Daoy (cell line): ENCODE measurements at regions not wholly inside any gene's neighbourhood (a gene's known extent, or its start where the extent isn't known, plus 50 kb on each side); places are given as distances from the start of the nearest gene placed in this dataset.
"Not testable (repeated sequence)": the region's sequence is repeated elsewhere in the genome, so short reads cannot be mapped to it uniquely, and the experiment has no call there.

Source experiments
- DNase-seq: peaks from one replicate; pipeline ENCODE4 v3.0.0-alpha.2; 2015; ENCODE audit warnings: low read depth

GRCh38 chr7:57060506-57060905 lies 71.7 kb downstream of the ZNF479 start:
- DNase-seq: not testable (repeated sequence)

GRCh38 chr7:57016341-57016740 lies 115.9 kb downstream of the ZNF479 start:
- DNase-seq: not testable (repeated sequence)

GRCh38 chr7:57013707-57014106 lies 118.5 kb downstream of the ZNF479 start:
- DNase-seq: not testable (repeated sequence)

DNA sequence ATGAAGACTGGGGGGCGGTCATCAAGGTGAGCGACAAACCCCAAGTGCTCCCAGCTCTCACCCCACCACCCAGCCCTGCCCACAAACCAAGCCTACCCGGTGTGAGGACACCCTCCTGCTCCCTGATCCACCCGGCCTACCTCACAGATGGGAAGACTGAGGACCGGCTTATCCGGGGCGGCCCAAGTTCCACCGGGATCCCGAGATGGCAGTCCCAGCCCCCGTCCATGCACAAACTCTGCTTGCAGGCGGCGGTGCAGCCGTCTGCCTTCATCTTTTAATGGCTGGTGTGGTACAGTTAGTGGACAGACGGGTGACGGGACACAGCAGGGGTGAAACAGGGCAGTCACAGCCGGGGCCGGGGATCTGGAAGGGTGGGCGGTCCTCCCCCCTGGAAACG lies 119.3 kb downstream of the ZNF479 start:
- DNase-seq: not testable (repeated sequence)

GRCh38 chr7:57009230-57009629 lies 123.0 kb downstream of the ZNF479 start:
- DNase-seq: not testable (repeated sequence)

DNA sequence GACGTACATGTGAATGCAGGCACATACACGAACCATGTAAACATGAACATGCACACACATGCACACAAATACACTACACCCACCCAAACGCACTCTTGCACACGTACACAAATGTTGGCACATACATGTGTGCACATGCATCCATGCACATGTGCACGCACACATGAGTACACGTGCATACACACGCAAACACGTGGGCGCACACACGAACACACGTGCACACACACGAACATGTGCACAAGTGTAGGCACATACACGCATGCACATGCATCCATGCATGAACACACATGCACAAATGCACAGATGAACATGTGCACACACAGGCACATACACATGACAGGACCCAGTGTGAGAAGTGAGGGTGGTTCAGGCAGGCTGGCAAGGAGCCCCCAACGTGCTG lies 126.3 kb downstream of the ZNF479 start:
- DNase-seq: not testable (repeated sequence)

GRCh38 chr7:57003821-57004220 lies 128.4 kb downstream of the ZNF479 start:
- DNase-seq: not testable (repeated sequence)

GRCh38 chr7:57001926-57002325 lies 130.3 kb downstream of the ZNF479 start:
- not testable (repeated sequence) for DNase-seq

GRCh38 chr7:56993779-56994178 lies 138.5 kb downstream of the ZNF479 start:
- not testable (repeated sequence) for DNase-seq

- not testable (repeated sequence) for DNase-seq
Measured at GRCh38 chr7:56957737-56958408, 174.4 kb downstream of the ZNF479 start.

DNA sequence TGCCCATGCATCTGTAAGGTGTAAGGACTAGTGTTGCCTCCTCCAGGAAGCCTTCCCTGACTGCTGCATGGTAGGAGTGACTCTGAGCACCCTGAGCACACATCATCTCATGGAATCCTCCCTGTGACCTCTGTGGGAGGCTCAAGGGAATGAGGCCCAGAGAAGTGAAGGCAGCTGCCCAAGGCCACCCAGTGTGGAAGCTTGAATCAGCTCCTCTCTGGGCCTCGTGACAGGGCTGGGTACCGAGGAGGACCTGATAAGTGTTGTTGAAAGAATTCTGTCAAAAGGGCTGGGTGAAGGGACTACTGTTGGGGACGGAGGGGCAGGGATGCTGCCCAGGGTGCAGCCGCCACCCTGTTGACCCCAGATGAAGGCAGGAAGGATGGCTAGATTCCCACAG lies 175.2 kb downstream of the ZNF479 start:
- not testable (repeated sequence) for DNase-seq

- not testable (repeated sequence) for DNase-seq
Measured at GRCh38 chr7:56948390-56949379, 183.6 kb downstream of the ZNF479 start.

DNA sequence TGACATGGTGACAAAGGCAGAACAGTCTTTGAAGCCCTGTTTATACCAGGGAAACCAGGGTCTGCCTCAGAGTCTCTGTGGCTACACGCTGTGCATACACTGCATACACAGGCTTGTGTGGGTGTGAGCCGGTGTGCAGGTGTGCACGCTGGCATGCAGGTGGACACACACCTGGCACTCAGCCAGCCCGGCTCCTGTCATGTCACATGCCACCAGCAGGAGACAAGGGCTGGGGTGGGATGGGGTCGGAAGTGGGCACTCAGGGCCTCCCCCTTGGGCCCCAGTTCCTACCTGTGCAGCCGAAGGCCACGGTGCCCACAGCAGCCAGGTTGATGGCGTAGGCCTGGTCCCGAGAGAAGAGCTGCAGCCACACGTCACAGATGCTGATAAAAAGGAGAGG lies 192.2 kb downstream of the ZNF479 start:
- not testable (repeated sequence) for DNase-seq

DNA sequence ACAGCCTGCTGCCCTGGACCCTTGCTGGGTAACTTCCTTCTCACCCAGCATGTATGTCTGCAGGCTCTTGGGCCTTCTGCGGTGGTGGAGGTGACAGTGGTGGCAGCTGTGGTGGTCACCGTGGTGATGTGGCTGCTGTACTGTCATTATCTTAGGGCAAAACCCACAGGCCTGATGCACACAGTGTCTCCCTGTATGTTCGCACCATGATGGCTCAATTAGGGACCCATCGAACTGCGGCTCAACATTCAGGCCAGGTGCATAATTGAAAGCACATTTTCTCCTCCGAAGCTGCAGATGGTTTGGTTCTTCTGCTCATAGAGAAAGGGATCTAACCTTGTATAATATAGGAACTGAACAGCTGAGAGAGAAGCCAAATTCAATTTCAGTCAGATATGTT lies 208.3 kb downstream of the ZNF479 start:
- not testable (repeated sequence) for DNase-seq

DNA sequence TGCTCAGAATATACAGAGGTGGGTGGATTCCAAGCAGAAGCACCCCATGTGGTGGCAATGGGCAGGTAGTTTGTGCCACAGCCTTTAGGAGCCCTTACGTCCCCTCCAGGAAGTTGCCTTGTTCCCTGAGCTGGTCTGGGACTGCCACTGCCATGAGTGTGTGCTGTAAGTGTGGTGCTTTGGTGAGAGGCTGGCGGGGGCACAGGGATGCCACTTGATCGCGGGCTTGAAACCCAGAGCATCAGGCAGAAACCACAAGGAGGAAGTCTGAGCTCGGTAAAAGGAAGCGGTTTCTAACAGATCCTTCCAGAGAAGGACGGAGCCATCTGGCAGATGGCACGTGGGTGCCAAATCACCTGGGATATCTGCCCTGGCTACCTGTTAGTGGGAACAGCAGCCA lies 221.3 kb downstream of the ZNF479 start:
- DNase-seq: not testable (repeated sequence)

DNA sequence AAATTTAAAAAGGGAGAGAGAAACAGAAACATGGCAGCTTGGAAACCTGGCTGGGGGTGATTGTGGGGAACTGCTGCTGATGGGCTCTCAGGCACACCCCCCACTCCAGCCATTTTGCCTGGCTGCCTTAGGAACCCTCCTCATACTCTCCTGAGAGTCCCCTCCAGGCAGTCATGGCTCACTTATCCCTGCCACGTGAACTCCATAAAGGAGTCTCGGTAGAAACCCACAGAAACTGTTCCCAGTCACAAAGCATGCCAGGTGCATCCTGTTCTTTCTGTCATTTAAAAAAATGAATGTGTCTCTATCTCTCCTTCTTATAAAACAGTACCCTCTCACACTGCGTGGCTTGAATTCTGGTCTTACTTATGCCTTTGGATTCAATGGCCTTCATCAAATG lies 242.8 kb downstream of the ZNF479 start:
- DNase-seq: not testable (repeated sequence)

- not testable (repeated sequence) for DNase-seq
Measured at GRCh38 chr7:56885132-56885531, 247.1 kb downstream of the ZNF479 start.

- DNase-seq: peak; percentile 13
Measured at GRCh38 chr7:56882318-56882717, 249.9 kb downstream of the ZNF479 start.
